HG03460 (cell line): ENCODE measurements at regions not wholly inside any gene's neighbourhood (a gene's known extent, or its start where the extent isn't known, plus 50 kb on each side); places are given as distances from the start of the nearest gene placed in this dataset.
"Not testable (repeated sequence)": the region's sequence is repeated elsewhere in the genome, so short reads cannot be mapped to it uniquely, and the experiment has no call there.

ENCODE experiments used
- ATAC-seq: cut with Tn5 transposase; IDR thresholded peaks from one replicate; pipeline ENCODE4 v1.9.1; 2021; ENCODE audit not compliant: unreplicated experiment

- ATAC-seq: no peak
Measured at GRCh38 chr7:68559518-68559917, 1038.8 kb upstream of the AUTS2 start.

- no peak for ATAC-seq
Measured at GRCh38 chr7:68562323-68562899, 1035.9 kb upstream of the AUTS2 start.

GRCh38 chr7:68564306-68565135 lies 1033.8 kb upstream of the AUTS2 start:
- no peak for ATAC-seq

- ATAC-seq: no peak
Measured at GRCh38 chr7:68571286-68571685, 1027.0 kb upstream of the AUTS2 start.

- no peak for ATAC-seq
Measured at GRCh38 chr7:68573271-68574005, 1024.8 kb upstream of the AUTS2 start.

GRCh38 chr7:68576366-68576765 lies 1021.9 kb upstream of the AUTS2 start:
- no peak for ATAC-seq

GRCh38 chr7:68581417-68581816 lies 1016.9 kb upstream of the AUTS2 start:
- no peak for ATAC-seq

- no peak for ATAC-seq
Measured at GRCh38 chr7:68587599-68587998, 1010.7 kb upstream of the AUTS2 start.

GRCh38 chr7:68601826-68602225 lies 996.4 kb upstream of the AUTS2 start:
- no peak for ATAC-seq

- ATAC-seq: no peak
Measured at GRCh38 chr7:68604541-68604940, 993.7 kb upstream of the AUTS2 start.

- no peak for ATAC-seq
Measured at GRCh38 chr7:68610701-68611100, 987.6 kb upstream of the AUTS2 start.

- no peak for ATAC-seq
Measured at GRCh38 chr7:68613405-68613804, 984.9 kb upstream of the AUTS2 start.

- no peak for ATAC-seq
Measured at GRCh38 chr7:68613897-68614296, 984.4 kb upstream of the AUTS2 start.

- ATAC-seq: no peak
Measured at GRCh38 chr7:68619526-68619925, 978.7 kb upstream of the AUTS2 start.

- ATAC-seq: no peak
Measured at GRCh38 chr7:68622500-68622899, 975.8 kb upstream of the AUTS2 start.

- ATAC-seq: no peak
Measured at GRCh38 chr7:68623030-68623429, 975.2 kb upstream of the AUTS2 start.

GRCh38 chr7:68627247-68627864 lies 970.9 kb upstream of the AUTS2 start:
- ATAC-seq: no peak

GRCh38 chr7:68630914-68631313 lies 967.4 kb upstream of the AUTS2 start:
- ATAC-seq: not testable (repeated sequence)

- no peak for ATAC-seq
Measured at GRCh38 chr7:68640103-68640502, 958.2 kb upstream of the AUTS2 start.

GRCh38 chr7:68642727-68643126 lies 955.5 kb upstream of the AUTS2 start:
- ATAC-seq: no peak

GRCh38 chr7:68663392-68663791 lies 934.9 kb upstream of the AUTS2 start:
- ATAC-seq: no peak

- ATAC-seq: no peak
Measured at GRCh38 chr7:68671046-68671445, 927.2 kb upstream of the AUTS2 start.
